Peyer's patch (tissue), 4 donors: ENCODE measurements at regions not wholly inside any gene's neighbourhood (a gene's known extent, or its start where the extent isn't known, plus 50 kb on each side); places are given as distances from the start of the nearest gene placed in this dataset.

Source experiments
- CTCF ChIP-seq, 6 experiments: fragments of 450-650 bp in 4 of 6; fragments of 200-600 bp in 2 of 6; sonication (generic) in 1 of 6; IDR thresholded peaks; one replicate each; pipeline ENCODE4 v1.5.1; 2017 to 2019; ENCODE audit warnings: antibody characterized with exemption in 6 of 6, mild to moderate bottlenecking in 3 of 6, moderate library complexity in 1 of 6
- POLR2A ChIP-seq, 2 donors: fragments of 450-650 bp; IDR thresholded peaks; one replicate each; pipeline ENCODE4 v1.5.1; 2017; ENCODE audit warnings: antibody characterized with exemption in 2 of 2, mild to moderate bottlenecking in 2 of 2, moderate library complexity in 2 of 2

- TF ChIP-seq CTCF (IDR thresholded peaks at IDR 0.05): no peak
- TF ChIP-seq POLR2A (IDR thresholded peaks at IDR 0.05): no peak
These were observed 791.4 kb downstream of the BRINP3 start for GRCh38 chr1:189686288-189686687.
